GM12878 (cell line): ENCODE measurements at regions not wholly inside any gene's neighbourhood (a gene's known extent, or its start where the extent isn't known, plus 50 kb on each side); places are given as distances from the start of the nearest gene placed in this dataset.

Source experiments
- ATAC-seq: fragments of 200-7000 bp; cut with Tn5 transposase; 3 replicates; pipeline ENCODE4 v1.9.1; 2020; ENCODE audit warnings: mild to moderate bottlenecking, moderate library complexity
- BruUV-seq: library from RNA; stranded (reverse); fragments of 400-500 nt; replicated peaks from 2 replicates; lab custom pipeline; 2021; lab: Mats Ljungman, UMichigan
- CTCF ChIA-PET: fragments of 300-600 bp; sonication (Branson Sonifier 250); formaldehyde crosslinking; extraction: SDS; loops from one replicate; lab custom pipeline; 2021; ENCODE audit warnings: inconsistent platforms; lab: Yijun Ruan, JAX
- POLR2A ChIA-PET: fragments of 350-600 bp; formaldehyde crosslinking; extraction: SDS; loops from one replicate; lab custom pipeline; 2021; ENCODE audit warnings: inconsistent platforms; lab: Charles Lee
- RAD21 ChIA-PET: fragments of 300-600 bp; sonication (Branson Sonifier 250); formaldehyde crosslinking; loops from one replicate; lab custom pipeline; 2023; ENCODE audit warnings: antibody characterized with exemption; ENCODE audit not compliant: unreplicated experiment; lab: Charles Lee
- SMC1A ChIA-PET: fragments of 300-600 bp; sonication (Branson Sonifier 250); formaldehyde crosslinking; loops from one replicate; lab custom pipeline; 2023; ENCODE audit not compliant: unreplicated experiment, uncharacterized antibody; lab: Charles Lee
- DNase-seq: peaks from one replicate; pipeline ENCODE4 v3.0.0-alpha.2; 2011; ENCODE audit warnings: low read depth, low spot score
- FAIRE-seq: peaks from 3 replicates; lab custom pipeline; 2011; peaks lifted over from hg19 to GRCh38; lab: Jason Lieb, UNC
- H2AFZ ChIP-seq: 2 replicates; pipeline ENCODE4 v1.6.0; 2011; ENCODE audit warnings: low read depth, low read length, control low read depth; ENCODE audit not compliant: control insufficient read depth
- H3K27ac ChIP-seq: 2 replicates; pipeline ENCODE4 v1.5.1; 2011; ENCODE audit warnings: control low read depth; ENCODE audit not compliant: control insufficient read depth, insufficient read depth
- H3K27me3 ChIP-seq, 2 experiments: replicated peaks in 1 of 2; 2 replicates each; pipeline versions ENCODE4 v1.6.0 to v1.6.1; 2011; ENCODE audit warnings: low read length in 1 of 2; ENCODE audit not compliant: control insufficient read depth in 2 of 2, insufficient read depth in 2 of 2
- H3K36me3 ChIP-seq, 2 experiments: 2 replicates each; pipeline ENCODE4 v1.5.1; 2011; ENCODE audit warnings: low read length in 1 of 2; ENCODE audit not compliant: control insufficient read depth in 2 of 2, insufficient read depth in 2 of 2
- H3K4me1 ChIP-seq: 2 replicates; pipeline ENCODE4 v1.6.1; 2011; ENCODE audit warnings: mild to moderate bottlenecking, low read length, moderate library complexity, mixed read lengths; ENCODE audit not compliant: control insufficient read depth, insufficient read depth
- H3K4me2 ChIP-seq: 2 replicates; pipeline ENCODE4 v1.6.0; 2011; ENCODE audit warnings: control low read depth; ENCODE audit not compliant: control insufficient read depth, insufficient read depth
- H3K4me3 ChIP-seq: fragments of 200-600 bp; sonication (generic); 2 replicates; pipeline ENCODE4 v1.5.1; 2016
- H3K79me2 ChIP-seq: 2 replicates; pipeline ENCODE4 v1.6.0; 2011; ENCODE audit warnings: low read length; ENCODE audit not compliant: control insufficient read depth, insufficient read depth
- H3K9ac ChIP-seq: 2 replicates; pipeline ENCODE4 v1.8.0; 2011; ENCODE audit warnings: low read length, control low read depth, mixed read lengths; ENCODE audit not compliant: control insufficient read depth, insufficient read depth
- H3K9me3 ChIP-seq: replicated peaks from 3 replicates; pipeline ENCODE4 v1.5.1; 2011; ENCODE audit warnings: mild to moderate bottlenecking, low read length; ENCODE audit not compliant: control insufficient read depth, insufficient read depth
- H4K20me1 ChIP-seq: 2 replicates; pipeline ENCODE4 v1.6.0; 2011; ENCODE audit not compliant: control insufficient read depth, insufficient read depth
- EZH2 ChIP-seq: IDR thresholded peaks from 2 replicates; pipeline ENCODE4 v1.6.1; 2012; ENCODE audit warnings: low read depth, mild to moderate bottlenecking, control low read depth, inconsistent platforms, low read length, borderline replicate concordance; ENCODE audit not compliant: control insufficient read depth
- MAX ChIP-seq: IDR thresholded peaks from 2 replicates; pipeline ENCODE4 v1.6.1; 2012; ENCODE audit warnings: low read depth, low read length, improper control_type of control experiment
- WGBS: methylation state at CpG from one replicate; pipeline ENCODE4 v1.1.6; 2016; ENCODE audit warnings: low lambda C conversion rate; ENCODE audit not compliant: insufficient replicate concordance, insufficient coverage; ENCODE audit errors: missing lambda C conversion rate; 5-methylcytosine and 5-hydroxymethylcytosine counted together
- in situ Hi-C: fragments of 300-500 bp; cut with MboI; formaldehyde crosslinking; loops from 9 replicates; pipeline ENCODE4 v1.14.3; 2018; ENCODE audit warnings: mixed read lengths
- intact Hi-C: fragments of 100-400 bp; cut with micrococcal nuclease; formaldehyde crosslinking; loops from one replicate; pipeline ENCODE4 v1.14.2; 2022; ENCODE audit not compliant: unreplicated experiment
- TF ChIP-seq, protein P1 (sequence below): fragments of 450-650 bp; IDR thresholded peaks from 2 replicates; pipeline ENCODE4 v1.6.1; 2014; ENCODE audit warnings: mild to moderate bottlenecking

DNA sequence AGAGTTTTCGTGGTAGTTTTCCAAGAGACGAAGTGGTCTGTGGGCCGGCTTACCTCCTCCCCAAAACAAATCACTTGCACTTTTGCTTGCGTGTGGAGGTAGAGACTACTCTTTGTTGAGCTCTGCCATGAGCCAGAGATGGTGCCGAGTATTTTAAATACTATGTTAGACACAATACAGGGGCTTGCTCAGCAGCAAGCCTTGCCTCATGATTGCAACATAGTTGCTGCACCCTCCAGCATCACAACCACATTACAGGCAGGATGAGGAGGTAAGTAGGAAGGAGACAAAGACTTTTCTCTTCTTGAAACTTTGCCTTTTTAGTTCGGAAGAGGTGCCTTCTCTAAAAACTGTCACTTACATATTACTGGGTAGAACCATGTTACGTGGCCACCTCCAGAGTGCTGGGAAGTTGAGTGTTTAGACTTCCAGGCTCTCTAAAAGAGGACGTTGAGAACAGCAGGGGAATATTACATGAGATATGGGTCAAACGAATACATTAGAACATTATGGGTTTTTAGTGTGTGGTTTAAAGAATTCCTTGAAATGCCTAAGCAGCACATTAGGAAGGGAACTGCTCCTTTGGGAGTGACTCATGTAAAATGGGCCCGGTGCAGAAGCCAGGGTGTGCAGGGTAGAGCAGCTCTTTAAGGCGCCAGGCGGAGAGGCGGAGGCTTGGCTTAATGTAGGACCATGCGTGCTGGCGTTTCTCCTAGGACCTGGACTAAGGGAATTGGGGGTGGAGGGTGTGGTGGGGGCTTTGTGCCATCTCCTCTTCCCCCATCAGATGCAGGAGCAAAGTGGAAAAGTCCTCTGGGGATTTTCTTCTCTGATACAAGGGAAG, 110.6 kb upstream of the PRMT8 start:
- H4K20me1 ChIP-seq, result no peaks in the 10 kb centered on the region
- intact Hi-C loops, result no loop called here
- no peak overlapping the region for H3K27ac ChIP-seq
- H3K36me3 ChIP-seq, result no peaks in the 10 kb centered on the region
- no TSS peak for BruUV-seq
- ChIA-PET SMC1A (no interaction called here), CTCF (no interaction called here), POLR2A (no interaction called here)
- 47% methylated on average over 15 of the region's 15 CpGs for WGBS
- H2AFZ ChIP-seq, result no peak overlapping the region
- ATAC-seq (no peak), DNase-seq (no peak), FAIRE-seq (no peak)
- peaks cover 2% of the 10 kb centered on the region; the same call in 1 of the 3 replicates for H3K9me3 ChIP-seq
- no peaks in the 10 kb centered on the region for H3K79me2 ChIP-seq
- H3K4me3 ChIP-seq, result no peak overlapping the region
- no peak overlapping the region for H3K9ac ChIP-seq
- no peak overlapping the region for H3K4me2 ChIP-seq
- H3K27me3 ChIP-seq, result no peaks in the 10 kb centered on the region
- in situ Hi-C loops, result no loop called here
- H3K4me1 ChIP-seq, result no peaks in the 10 kb centered on the region
- TF ChIP-seq EZH2 (no peak), MAX (no peak)
- TF ChIP-seq, protein P1, sequence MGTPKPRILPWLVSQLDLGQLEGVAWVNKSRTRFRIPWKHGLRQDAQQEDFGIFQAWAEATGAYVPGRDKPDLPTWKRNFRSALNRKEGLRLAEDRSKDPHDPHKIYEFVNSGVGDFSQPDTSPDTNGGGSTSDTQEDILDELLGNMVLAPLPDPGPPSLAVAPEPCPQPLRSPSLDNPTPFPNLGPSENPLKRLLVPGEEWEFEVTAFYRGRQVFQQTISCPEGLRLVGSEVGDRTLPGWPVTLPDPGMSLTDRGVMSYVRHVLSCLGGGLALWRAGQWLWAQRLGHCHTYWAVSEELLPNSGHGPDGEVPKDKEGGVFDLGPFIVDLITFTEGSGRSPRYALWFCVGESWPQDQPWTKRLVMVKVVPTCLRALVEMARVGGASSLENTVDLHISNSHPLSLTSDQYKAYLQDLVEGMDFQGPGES, result no peak
- TF ChIP-seq, all 136 proteins: peak for 0
- RAD21 ChIA-PET, result no interaction called here
